ENCODE measurements at regions not wholly inside any gene's neighbourhood (a gene's known extent, or its start where the extent isn't known, plus 50 kb on each side); places are given as distances from the start of the nearest gene placed in this dataset.

GRCh38 chr12:107411792-107412535, 273.6 kb upstream of the PWP1 start:
- no peak overlapping the region for H3K27ac Mint-ChIP-seq
- no peaks in the 10 kb centered on the region for H3K4me1 Mint-ChIP-seq
- H3K36me3 Mint-ChIP-seq = peaks cover 0 to 3% (median 0%) of the 10 kb centered on the region in 3 donors
- no peak for DNase-seq
- H3K4me3 Mint-ChIP-seq = no peak overlapping the region
- peaks cover 0 to 3% (median 0%) of the 10 kb centered on the region in 3 donors for H3K27me3 Mint-ChIP-seq (ENCODE audit: low read depth in 3 of 3)
- H3K9me3 Mint-ChIP-seq = no peaks in the 10 kb centered on the region

DNA sequence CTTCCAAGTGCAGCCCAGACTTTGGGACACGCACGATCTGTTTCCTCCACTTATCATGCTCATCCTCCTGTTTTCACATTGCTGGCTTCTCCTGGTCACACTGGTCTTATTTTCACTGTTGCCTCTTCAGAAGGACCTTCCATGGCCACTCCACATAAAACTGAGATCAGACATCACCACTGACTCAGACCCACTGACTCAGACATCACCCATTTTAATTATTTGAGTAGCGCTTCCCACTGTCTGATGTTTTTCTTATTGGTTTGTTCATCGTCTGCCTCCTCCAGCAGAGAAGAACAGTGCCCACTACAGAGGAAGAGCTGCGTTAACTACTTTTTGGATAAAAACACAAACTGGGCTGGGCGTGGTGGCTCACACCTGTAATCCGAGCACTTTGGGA, 270.5 kb upstream of the PWP1 start:
- Mint-ChIP-seq H3K4me3 (no peak overlapping the region), H3K27me3 (ENCODE audit: low read depth in 3 of 3) (peaks cover 0 to 4% (median 0%) of the 10 kb centered on the region in 3 donors), H3K9me3 (no peaks in the 10 kb centered on the region), H3K4me1 (no peaks in the 10 kb centered on the region), H3K36me3 (peaks cover 0 to 3% (median 0%) of the 10 kb centered on the region in 3 donors), H3K27ac (no peak overlapping the region)
- no peak for DNase-seq

GRCh38 chr12:107415834-107416233, 269.8 kb upstream of the PWP1 start:
- no peaks in the 10 kb centered on the region for H3K4me1 Mint-ChIP-seq
- no peaks in the 10 kb centered on the region for H3K9me3 Mint-ChIP-seq
- DNase-seq = no peak
- H3K27me3 Mint-ChIP-seq (ENCODE audit: low read depth in 3 of 3) = peaks cover 0 to 4% (median 2%) of the 10 kb centered on the region in 3 donors
- no peak overlapping the region for H3K27ac Mint-ChIP-seq
- H3K36me3 Mint-ChIP-seq = no peaks in the 10 kb centered on the region
- no peak overlapping the region for H3K4me3 Mint-ChIP-seq

DNA sequence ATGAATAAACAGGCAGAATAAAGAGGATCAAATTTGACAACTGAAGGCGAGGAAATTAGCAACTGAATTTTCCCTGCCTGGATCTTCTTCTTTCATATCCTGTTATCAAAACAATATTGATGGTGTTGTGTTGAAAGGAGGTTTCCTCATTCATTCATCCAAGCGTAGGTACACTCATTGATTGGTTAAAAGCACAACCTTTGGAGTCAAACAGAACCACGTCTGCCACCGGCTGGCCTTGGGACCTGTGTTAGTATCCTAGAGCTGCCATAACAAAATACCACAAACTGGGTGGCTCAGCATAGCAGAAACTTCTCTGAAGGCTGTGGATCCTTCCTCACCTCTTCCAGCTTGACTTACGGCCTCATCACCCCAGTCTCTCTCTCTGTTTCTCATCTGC, 268.6 kb upstream of the PWP1 start:
- Mint-ChIP-seq H3K36me3 (peaks cover 0 to 2% (median 0%) of the 10 kb centered on the region in 3 donors), H3K27me3 (ENCODE audit: low read depth in 3 of 3) (peaks cover 0 to 4% (median 2%) of the 10 kb centered on the region in 3 donors), H3K27ac (no peak overlapping the region), H3K4me3 (no peak overlapping the region), H3K9me3 (no peaks in the 10 kb centered on the region), H3K4me1 (no peaks in the 10 kb centered on the region)
- DNase-seq = no peak

GRCh38 chr12:107418981-107419380, 266.6 kb upstream of the PWP1 start:
- Mint-ChIP-seq H3K9me3 (no peaks in the 10 kb centered on the region), H3K4me1 (no peaks in the 10 kb centered on the region), H3K4me3 (no peak overlapping the region), H3K27me3 (ENCODE audit: low read depth in 3 of 3) (peaks cover 2 to 6% (median 5%) of the 10 kb centered on the region in 3 donors), H3K27ac (no peak overlapping the region), H3K36me3 (peaks cover 0 to 4% (median 0%) of the 10 kb centered on the region in 3 donors)
- DNase-seq = no peak

DNA sequence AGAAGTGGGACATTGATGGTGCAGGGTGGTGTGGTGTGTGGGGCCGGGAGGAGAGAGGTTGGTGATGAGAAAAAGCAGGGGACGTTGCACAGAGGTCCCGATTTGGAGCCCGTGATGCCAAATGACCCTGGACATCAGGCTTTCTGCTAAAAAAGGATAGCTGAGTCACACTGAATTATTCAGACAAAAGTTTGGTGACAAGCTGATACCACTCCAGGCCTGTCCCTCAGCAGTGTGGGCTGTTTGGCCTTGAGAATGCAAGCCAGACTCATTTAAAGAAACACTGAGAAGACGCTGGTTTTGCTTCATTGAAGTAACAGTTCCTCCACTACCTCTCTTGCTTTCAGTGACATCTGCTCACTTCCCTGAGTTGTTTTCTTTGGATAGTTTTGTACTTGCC, 262.1 kb upstream of the PWP1 start:
- Mint-ChIP-seq H3K4me3 (no peak overlapping the region), H3K27ac (no peak overlapping the region), H3K27me3 (ENCODE audit: low read depth in 3 of 3) (peaks cover 7 to 17% (median 10%) of the 10 kb centered on the region in 3 donors), H3K36me3 (peaks cover 0 to 7% (median 0%) of the 10 kb centered on the region in 3 donors), H3K9me3 (peaks cover 0 to 6% (median 0%) of the 10 kb centered on the region in 6 donors), H3K4me1 (no peaks in the 10 kb centered on the region)
- no peak for DNase-seq

- H3K4me1 Mint-ChIP-seq = peaks cover 24 to 28% of the 10 kb centered on the region in 2 donors
- H3K27ac Mint-ChIP-seq = no peak overlapping the region
- H3K27me3 Mint-ChIP-seq (ENCODE audit: low read depth in 3 of 3) = peaks cover 4 to 14% (median 10%) of the 10 kb centered on the region in 3 donors
- peaks cover 0 to 3% (median 0%) of the 10 kb centered on the region in 3 donors for H3K36me3 Mint-ChIP-seq
- H3K9me3 Mint-ChIP-seq = peaks cover 0 to 6% (median 0%) of the 10 kb centered on the region in 6 donors
- H3K4me3 Mint-ChIP-seq = no peak overlapping the region
- no peak for DNase-seq
Measured at GRCh38 chr12:107429006-107429705, 256.4 kb upstream of the PWP1 start.

- Mint-ChIP-seq H3K4me1 (peaks cover 24 to 28% of the 10 kb centered on the region in 2 donors), H3K27me3 (ENCODE audit: low read depth in 3 of 3) (peaks cover 4 to 10% (median 9%) of the 10 kb centered on the region in 3 donors), H3K9me3 (peaks cover 0 to 4% (median 0%) of the 10 kb centered on the region in 6 donors), H3K4me3 (peak overlapping the region; percentile 0 to 53 (median 47)), H3K27ac (peak overlapping the region in 1 of 6 donors; percentile 62), H3K36me3 (peaks cover 0 to 3% (median 0%) of the 10 kb centered on the region in 3 donors)
- DNase-seq = peak; percentile 28 to 41 (median 36)
Measured at GRCh38 chr12:107431942-107432341, 253.7 kb upstream of the PWP1 start.

GRCh38 chr12:107435072-107435471, 250.5 kb upstream of the PWP1 start:
- Mint-ChIP-seq H3K36me3 (no peaks in the 10 kb centered on the region), H3K27me3 (ENCODE audit: low read depth in 3 of 3) (peaks cover 0 to 1% (median 0%) of the 10 kb centered on the region in 3 donors), H3K9me3 (no peaks in the 10 kb centered on the region), H3K4me1 (peaks cover 27 to 33% of the 10 kb centered on the region in 2 donors), H3K27ac (no peak overlapping the region), H3K4me3 (no peak overlapping the region)
- no peak for DNase-seq

DNA sequence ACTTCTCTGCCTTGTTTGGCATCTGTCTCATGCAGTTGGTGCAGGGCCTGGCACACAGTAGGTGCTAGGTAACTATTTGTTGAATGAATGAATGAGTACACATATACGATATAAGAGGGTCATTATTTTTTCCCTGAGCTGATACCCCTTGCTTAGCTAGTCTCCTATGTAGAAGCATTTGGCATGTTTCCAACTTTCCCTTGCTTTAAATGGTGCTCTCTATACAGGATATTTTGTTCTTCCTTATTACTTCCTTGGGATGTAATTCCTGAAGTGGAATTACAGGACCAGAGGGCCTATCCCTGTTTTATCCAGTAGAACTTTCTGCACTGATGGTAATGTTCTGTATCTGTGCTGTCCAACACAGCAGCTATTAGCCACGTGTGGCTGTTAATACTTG, 250.1 kb upstream of the PWP1 start:
- Mint-ChIP-seq H3K4me3 (no peak overlapping the region), H3K27me3 (ENCODE audit: low read depth in 3 of 3) (peaks cover 0 to 3% (median 0%) of the 10 kb centered on the region in 3 donors), H3K36me3 (no peaks in the 10 kb centered on the region), H3K9me3 (no peaks in the 10 kb centered on the region), H3K27ac (no peak overlapping the region), H3K4me1 (peaks cover 27 to 28% of the 10 kb centered on the region in 2 donors)
- DNase-seq = no peak

DNA sequence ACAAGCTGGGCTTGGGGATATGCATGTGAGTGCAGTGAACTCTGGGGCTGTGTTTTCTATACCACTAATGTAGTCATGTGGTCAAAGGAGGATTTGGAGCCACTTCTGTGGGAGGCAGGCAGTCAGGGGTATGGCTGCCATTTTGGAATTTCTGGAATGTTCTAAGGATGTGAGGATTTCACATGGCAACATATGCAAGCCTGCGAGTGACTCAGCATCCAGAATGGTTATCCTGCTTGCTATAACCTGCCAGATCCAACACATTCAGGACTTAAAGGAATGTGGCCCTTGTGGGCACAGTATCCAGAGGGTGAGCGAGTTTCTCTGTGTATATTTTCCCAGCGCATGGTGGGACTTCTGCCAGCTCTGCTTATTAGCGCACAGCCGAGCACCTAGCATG, 249.2 kb upstream of the PWP1 start:
- Mint-ChIP-seq H3K9me3 (no peaks in the 10 kb centered on the region), H3K27me3 (ENCODE audit: low read depth in 3 of 3) (peaks cover 0 to 3% (median 0%) of the 10 kb centered on the region in 3 donors), H3K27ac (no peak overlapping the region), H3K36me3 (no peaks in the 10 kb centered on the region), H3K4me1 (peaks cover 20 to 30% of the 10 kb centered on the region in 2 donors), H3K4me3 (no peak overlapping the region)
- no peak for DNase-seq

GRCh38 chr12:107436836-107437235, 248.8 kb upstream of the PWP1 start:
- Mint-ChIP-seq H3K4me1 (peaks cover 16 to 28% of the 10 kb centered on the region in 2 donors), H3K36me3 (no peaks in the 10 kb centered on the region), H3K27me3 (ENCODE audit: low read depth in 3 of 3) (peaks cover 0 to 4% (median 0%) of the 10 kb centered on the region in 3 donors), H3K27ac (no peak overlapping the region), H3K4me3 (no peak overlapping the region), H3K9me3 (no peaks in the 10 kb centered on the region)
- DNase-seq = no peak

GRCh38 chr12:107437954-107438353, 247.6 kb upstream of the PWP1 start:
- Mint-ChIP-seq H3K27ac (no peak overlapping the region), H3K4me3 (no peak overlapping the region), H3K36me3 (no peaks in the 10 kb centered on the region), H3K9me3 (no peaks in the 10 kb centered on the region), H3K27me3 (ENCODE audit: low read depth in 3 of 3) (peaks cover 0 to 5% (median 0%) of the 10 kb centered on the region in 3 donors), H3K4me1 (peaks cover 6 to 25% of the 10 kb centered on the region in 2 donors)
- no peak for DNase-seq
